ENCODE measurements at regions not wholly inside any gene's neighbourhood (a gene's known extent, or its start where the extent isn't known, plus 50 kb on each side); places are given as distances from the start of the nearest gene placed in this dataset.
"Not testable (repeated sequence)": the region's sequence is repeated elsewhere in the genome, so short reads cannot be mapped to it uniquely, and the experiment has no call there.

DNA sequence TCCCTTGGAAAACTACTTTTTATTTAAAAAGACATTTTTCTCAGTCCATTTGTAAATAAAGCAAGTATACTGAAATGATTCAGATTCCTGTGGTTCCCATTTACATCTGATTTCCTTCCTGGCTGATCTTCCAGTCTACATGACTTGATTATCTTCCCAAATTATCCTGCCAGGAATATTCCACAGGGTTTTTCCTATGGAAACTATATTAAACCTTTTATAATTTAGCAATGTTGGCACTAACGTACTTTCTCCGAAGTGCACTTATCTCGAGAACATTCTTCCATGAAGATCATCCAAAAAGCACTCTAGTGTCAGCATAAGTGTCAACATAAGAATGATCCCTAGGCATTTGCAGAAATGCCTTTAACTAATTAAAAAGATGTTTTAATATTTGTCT lies 347.7 kb upstream of the KIF2B start:
- DNase-seq, result no peak

DNA sequence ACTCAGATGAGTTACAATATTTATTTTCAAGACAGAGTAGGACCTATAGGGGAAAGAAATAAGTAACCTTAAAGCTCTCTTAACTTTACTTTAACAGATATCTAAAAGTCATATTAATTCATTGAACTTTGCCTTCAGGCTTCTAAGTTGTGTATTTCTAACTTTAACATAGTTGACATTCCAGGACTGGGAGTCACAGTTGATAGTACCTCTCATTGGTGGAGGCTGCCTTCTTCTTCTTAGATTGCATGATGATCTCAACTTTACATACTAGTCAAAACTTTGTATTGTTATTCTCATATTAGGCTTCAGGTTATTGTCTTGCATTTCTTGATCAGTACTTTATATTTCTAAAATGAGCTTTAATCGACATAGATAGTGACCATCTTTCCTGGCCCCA lies 350.1 kb upstream of the KIF2B start:
- DNase-seq, result no peak

DNA sequence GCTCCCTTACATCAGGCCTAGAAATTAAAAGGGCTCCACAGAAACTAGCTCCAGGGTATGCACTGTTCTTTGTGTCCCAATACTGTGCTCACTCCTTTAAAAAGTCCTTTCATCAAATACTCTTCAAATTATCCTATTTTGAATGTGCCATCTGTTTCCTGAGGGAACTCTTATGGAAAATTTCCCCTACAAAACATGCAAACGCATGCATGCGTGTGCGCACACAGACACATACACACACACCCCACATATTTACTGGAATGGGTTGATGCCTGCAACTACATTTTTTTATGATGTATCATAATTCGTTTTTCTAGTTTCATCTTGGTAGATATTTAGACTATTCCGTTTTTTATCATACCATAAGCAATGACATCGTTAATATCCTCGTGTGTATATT lies 351.2 kb upstream of the KIF2B start:
- no peak for DNase-seq

DNA sequence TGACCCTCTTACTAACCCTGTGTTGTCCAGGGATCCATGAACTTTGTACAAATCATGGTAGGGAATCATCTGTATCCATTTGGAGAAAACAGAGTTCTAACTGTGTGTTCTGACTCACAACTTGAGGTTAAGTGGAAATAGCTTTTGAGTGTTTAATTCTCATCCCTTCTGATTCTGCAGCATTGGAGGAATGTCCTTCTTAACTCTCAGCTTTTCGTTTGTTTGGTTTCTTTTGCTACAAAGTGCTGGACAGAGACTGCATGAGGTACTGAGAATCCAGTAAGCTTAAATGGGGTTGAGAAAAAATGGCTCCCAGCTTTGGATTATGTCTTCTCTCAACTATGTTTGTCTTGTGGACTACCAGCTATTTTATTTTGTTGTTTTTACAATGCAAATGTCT lies 352.1 kb upstream of the KIF2B start:
- DNase-seq, result no peak

DNA sequence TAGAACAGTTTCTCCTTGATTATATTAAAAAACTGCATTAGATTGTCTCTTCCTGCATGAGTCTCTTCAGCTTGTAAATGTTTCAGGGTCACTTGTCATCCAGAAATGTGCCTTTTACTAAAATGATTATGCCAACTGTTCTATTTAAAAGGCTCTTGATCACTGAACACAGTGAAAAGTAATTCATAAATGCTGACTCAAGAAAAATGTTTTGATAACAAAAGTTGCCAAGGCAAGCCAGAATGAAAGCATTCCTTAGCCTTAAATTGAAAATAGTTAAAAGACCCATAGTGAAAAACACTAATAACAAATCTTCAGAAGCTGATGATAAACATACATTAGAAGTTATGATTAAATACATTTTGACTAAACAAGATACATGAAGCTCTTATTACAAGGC lies 356.0 kb upstream of the KIF2B start:
- DNase-seq, result no peak

DNA sequence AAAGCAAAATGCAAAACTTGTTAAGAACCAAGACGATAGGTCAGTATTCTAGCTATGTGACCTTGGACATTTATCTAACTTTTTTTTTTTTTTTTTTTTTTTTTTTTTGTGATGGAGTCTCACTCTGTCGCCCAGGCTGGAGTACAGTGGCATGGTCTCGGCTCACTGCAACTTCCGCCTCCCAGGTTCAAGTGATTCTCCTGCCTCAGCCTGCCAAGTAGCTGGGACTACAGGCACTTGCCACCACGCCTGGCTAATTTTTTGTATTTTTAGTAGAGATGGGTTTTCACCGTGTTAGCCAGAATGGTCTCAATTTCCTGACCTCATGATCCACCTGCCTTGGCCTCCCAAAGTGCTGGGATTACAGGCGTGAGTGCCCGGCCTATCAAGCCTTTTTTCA lies 358.3 kb upstream of the KIF2B start:
- DNase-seq, result not testable (repeated sequence)

DNA sequence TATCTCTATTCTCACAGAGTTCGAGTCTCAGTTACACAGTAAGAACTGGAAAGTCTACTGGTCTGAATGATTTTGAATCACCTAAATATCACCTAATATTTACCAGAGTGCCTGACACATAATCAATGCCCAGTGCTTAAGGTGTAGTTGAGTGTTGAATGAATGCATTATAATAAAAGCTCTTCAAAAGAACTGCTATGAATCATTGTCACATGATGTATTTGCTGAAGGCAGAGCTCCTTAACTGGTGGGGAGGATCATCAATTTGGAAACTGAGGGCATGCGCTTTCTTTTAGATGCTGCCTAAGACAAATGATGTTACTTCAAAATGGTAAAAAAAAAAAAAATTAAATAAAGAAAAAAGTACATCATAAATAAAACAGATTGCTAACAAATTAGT lies 359.4 kb upstream of the KIF2B start:
- no peak for DNase-seq

DNA sequence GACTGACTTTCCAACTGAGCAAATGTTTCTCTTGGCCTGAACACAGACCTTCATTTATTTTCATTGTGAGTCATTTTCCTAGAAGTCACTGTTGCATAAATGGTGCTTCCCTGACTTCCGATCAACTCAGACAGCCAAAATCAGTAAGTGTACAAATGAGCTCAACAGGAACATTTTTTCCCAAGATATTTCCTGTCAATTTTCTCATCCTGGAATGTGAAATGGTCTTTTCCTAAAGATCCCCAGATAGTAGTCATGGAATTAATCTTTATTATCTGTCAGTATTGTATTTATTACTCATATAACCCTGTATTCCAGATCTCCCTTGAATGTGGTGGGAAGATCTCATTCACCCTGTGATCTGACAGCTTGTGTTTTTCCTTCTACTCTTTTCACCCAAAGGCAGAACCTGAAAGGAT lies 360.3 kb upstream of the KIF2B start:
- DNase-seq, result no peak

DNA sequence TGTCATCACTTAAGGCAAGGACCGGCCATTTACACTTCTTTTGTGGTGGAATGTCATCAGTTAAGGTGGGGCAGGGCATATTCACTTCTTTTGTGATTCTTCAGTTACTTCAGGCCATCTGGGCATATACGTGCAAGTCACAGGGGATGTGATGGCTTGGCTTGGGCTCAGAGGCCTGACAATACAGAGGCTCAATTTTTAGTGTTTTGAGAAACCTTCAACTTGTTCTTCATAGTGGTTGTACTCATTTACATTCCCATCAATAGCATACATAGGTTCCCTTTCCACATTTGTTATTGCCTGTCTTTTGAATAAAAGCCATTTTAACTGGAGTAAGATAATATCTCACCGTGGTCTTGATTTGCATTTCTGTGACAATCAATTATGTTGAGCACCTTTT lies 366.8 kb upstream of the KIF2B start:
- not testable (repeated sequence) for DNase-seq

DNA sequence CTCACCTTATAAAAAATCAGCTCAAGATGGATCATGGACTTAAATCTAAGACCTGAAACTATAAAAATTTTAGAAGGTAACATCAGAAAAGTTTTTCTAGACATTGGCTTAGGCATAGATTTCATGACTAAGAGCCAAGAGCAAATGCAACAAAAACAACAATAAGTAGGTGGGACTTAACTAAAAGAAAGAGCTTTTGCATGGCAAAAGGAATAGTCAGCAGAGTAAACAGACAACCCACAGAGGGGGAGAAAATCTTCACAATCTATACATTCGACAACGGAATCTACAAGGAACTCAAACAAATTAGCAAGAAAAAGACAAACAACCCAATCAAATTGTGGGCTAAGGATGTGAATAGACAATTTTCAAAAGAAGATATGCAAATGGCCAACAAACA lies 368.4 kb upstream of the KIF2B start:
- DNase-seq, result no peak

DNA sequence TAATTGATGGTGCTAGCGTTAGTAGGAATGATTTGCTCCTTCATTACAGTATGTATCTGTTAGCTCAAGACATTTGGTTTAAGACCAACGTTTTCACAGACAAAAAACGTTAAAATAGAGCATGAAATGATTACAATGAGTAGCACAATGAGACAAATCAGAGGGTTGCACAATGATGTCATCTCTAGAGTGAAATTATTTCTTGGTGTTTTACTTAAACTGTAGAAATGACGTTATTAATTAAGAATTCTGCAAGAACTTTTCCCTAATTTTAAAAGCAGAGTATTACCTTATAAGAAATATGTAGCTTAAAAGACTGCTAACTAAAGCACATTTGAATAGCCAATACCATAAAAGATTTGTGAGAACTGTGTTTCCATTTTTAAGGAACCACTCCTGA lies 373.4 kb upstream of the KIF2B start:
- no peak for DNase-seq

DNA sequence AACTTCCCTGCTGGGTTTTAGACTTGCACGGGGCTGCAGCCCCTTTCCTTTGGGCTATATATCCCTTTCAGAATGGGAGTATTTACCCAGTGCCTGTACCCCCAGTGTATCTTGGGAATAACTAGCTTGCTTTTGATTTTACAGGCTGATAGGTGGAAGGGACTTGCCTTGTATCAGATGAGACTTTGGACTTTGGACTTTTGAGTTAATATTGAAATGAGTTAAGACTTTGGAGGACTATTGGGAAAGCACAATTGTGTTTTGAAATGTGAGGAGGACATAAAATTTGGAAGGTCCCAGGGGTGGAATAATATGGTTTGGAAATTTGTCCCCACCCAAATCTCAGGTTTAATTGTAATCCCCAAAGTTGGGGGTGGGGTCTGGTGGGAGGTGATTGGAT lies 393.8 kb upstream of the KIF2B start:
- no peak for DNase-seq

DNA sequence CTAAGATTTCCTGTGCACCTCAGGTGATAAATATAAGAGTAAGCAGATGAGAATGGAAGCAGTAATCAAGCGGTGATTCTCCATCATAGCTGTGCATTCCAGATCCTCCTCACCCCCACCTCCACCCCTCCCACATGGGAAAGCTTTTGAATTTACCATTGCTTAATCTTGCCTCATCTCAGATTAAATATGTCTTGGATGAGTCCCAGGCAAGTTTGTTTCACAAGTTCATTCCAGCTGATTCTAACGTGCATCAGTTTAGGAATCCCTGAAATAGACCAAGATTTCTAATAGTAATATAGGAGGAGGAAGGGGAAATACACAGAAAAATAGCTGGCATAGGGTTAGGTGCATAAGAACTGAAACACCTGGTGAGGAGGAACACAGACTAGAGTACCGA lies 396.2 kb upstream of the KIF2B start:
- no peak for DNase-seq

DNA sequence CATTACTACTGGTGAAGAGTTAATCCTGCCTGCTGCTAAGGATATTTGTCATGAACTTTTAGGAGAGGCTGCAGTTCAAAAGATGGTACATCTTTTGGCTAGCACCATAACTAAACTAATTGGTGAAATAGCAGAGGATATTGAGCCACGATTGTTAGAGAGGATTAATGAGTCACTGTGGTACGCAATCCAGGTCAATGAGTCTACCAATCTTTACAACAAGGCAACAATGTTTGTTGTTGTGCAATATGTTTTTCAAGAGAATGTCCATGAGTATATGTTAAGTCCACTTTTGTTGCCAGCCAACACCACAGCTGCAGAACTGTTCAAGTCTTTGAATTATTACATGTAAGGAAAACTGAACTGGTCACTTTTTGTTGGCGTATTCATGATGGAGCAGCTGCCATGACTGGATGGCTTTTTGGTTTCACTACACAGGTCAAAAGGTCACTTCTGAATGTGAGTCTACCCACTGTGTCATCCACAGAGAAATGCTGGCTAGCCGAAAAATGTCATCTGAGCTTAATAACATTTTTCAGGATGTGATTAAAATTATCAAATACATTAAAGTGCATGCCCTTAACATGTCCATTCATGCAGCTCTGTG lies 402.6 kb upstream of the KIF2B start:
- DNase-seq, result no peak

DNA sequence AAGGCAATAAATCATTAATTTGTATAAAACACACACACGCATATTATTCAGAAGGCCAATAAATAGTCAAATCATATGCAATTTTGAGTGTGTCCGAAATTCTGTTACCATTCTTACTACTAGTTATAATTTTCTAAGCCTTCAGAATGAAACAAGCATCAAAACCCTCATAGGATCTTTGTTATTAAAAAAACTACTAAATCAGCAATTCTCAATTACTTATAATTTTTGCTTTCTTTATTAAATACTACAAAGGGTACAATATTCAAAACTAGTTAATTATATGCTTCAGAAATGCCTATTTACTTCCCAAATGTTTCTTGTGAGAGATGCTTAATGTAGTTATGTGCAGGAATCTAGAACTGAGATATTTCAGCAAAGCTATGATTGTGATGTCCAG lies 413.1 kb upstream of the KIF2B start:
- no peak for DNase-seq

DNA sequence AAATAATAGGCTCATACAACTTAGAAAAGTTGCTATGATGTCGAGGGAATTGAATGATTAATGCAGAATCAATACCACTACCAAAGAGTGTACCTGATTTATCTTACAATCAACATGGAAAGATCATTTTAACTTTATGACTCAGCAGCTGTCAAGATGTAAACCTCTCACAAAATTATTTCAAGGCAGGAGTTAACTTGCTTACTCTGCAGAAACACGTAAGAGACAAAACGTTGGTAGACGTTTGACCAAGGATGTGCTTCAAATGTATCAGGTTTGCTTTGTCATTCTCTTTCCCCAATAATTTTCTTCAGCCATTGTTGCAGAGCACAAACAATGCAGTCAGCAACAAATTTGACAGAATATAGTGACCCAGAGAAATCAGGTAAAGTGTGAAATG lies 415.8 kb upstream of the KIF2B start:
- no peak for DNase-seq

DNA sequence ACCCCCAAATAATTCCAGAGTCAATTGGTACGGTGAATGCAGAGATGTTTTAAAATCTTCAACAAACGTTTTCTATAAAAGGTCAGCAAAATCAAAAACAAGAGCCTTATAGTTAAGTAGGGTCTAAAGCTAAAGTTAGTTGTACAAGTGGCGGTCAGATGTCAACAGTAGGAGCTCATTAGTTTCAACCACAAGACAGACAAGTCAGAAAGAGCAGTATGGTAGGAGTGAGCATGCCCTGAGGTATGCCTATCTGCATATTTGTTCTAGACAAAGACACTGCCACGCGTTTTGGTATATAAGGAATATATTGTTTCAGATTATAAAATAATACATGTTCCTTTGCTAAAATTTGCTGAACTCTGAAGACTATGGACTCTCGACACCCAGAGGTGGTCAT lies 431.5 kb upstream of the KIF2B start:
- DNase-seq, result no peak

DNA sequence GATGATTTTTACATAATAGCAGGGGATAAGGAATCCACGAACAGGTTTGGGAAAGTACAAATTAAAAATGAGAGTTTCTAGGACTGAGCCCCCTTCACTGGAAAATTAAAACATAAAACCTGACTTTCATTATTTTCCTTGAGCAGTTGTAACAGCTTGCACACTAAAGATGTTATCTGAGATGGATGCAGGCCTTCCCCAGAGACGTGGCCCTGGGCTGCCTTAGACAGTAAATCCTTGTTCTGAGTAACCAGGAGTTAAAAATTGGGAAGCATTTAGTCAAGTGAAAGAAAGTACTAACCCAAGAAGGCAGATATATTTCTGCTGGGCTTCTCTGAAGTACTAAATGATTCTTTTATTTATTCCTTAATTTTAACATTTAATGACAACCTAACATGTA lies 432.2 kb upstream of the KIF2B start:
- no peak for DNase-seq

DNA sequence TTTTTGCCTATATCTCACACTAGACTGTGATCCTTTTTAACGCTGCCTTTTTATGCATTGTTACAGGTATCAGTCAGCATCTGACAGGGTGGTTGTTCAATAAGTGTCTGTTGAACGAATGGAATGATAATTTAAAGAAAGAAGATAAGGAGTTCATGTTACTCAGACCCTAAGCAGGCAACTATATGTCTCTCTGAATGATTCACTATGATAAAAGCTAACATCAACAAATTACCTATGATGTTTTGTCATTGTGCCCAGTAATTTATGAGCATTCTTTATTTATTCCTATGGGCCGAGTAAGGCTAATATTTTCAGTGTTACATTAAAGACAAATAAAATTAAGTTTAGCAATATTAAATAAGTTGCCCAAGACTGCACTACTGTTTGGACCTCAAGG lies 435.0 kb upstream of the KIF2B start:
- DNase-seq, result no peak

DNA sequence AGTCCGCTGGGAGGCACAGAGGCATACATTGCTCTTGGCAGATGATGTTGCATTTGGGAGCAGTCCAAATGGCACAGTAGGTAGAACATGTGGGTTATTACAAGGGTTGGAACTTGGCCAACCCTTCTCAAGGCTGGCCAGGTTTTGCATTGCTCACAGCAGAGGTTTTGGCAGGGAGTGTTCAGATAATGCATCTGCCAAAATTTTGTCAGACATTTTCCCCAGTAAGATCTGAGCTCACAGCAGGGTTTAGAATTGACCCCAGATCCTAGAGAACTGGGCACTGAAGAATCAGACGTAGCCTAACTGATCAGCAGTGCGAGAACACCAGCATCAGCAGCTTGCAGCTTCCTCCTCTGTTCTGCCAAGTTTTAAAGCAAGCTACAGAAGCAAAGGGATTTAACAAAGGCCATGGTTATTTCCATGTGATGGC lies 468.8 kb upstream of the KIF2B start:
- peak; percentile 60 for DNase-seq

DNA sequence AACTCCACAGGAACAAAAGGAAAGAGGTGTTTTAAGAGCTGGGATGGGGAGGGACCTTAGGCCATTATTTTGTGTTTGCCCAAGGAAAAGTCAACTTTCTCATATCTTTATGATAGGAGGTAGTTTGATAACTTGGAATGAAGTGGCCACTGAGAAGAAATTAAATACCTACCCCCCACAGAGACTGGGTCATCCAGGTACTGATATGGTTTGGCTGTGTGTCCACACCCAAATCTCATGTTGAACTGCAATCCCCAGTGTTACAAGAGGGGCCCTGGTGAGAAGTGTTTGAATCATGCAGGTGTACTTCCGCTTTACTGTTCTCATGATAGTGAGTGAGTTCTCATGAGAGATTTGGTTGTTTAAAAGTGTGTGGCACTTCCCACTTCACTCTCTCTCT lies 477.9 kb upstream of the KIF2B start:
- DNase-seq, result no peak

DNA sequence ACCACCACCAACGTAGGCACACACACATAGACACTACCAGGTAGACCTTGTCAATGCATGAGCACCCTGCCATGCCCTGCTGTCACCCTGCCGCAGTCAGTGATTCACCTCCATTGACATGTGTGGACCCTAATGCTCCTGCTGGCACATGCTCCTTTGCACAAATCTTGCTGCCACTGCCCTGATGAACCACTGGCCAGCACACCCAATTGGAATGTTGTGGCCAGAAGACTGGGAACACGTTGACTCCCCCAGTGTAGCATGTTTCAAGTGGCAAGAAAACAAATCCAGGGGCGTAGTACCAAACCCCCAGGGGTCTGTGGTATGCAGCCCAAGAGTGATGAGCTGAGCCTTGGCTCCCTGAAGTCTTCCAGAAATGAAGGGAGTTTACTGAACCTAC lies 486.4 kb upstream of the KIF2B start:
- DNase-seq, result no peak

DNA sequence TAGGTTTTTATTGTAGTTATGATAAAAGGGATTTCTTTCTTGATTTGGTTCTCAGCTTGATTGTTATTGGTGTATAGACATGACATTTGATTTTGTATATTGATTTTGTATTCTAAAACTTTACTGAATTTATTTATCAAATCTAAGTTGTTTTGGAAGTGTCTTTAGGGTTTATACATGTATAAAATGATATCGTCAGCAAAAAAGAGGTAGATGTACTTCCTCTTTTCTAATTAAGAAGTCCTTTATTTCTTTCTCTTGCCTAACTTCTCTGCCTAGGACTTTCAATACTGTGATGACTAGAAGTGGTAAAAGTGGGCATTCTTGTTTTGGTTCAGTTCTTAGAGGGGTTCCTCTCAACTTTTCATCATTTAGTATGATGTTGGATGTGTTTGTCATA lies 487.3 kb upstream of the KIF2B start:
- no peak for DNase-seq

DNA sequence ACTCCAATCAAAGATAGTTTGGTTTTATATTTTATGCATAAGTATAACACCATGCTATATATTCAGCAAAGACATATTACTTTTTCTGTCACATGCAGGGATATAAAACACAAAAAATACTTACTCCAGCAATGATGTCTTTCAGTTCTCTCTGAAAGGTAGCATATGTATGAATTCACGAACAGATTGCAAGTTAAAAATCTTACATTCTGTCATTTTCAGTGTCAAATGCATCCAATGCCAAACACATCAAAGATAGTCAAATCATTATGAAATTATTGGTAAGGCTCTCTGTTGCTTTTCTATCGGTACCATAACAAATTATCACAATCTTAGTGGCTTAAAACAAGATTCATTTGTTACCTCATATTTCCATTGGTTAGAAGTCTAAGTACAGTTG lies 492.0 kb upstream of the KIF2B start:
- no peak for DNase-seq

DNA sequence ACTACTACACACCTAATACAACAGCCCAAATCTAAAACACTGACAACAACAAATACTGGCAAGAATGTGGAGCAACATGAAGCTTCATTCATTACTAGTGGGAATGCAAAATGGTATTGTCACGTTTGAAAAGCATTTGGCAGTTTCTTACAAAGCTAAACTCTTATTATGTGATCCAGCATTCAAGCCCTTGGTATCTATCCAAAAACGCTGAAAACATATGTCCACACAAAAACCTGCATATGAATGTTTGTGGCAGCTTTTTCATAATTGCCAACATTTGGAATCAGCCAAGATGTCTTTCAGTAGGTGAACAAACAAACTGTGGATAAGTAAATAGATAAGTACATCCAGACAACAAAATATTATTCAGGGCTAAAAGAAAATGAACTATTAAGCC lies 501.1 kb upstream of the KIF2B start:
- DNase-seq, result no peak

DNA sequence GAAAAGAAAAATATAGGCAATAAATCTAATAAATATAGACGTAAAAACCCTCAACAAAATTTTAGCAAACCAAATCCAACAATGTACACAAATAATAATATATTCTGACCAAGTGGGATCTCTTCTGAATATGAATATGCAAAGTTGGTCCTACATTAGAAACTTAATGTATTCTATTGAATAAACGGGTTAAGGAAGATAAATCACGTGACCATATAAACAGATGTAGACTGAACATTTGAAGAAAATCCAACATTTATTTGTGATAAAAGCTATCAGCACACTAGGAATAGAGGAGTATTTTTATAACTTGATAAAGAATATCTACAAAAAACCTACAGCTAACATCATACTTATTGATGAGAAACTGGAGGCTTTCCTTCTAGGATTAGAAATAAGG lies 502.8 kb upstream of the KIF2B start:
- DNase-seq, result no peak

Data from NCI-H1092 treated with DMSO at 0.1 percent for 48 hours (cell line).